CD4-positive, alpha-beta T cell treated with Interleukin-4 for 1 hour (primary cell): ENCODE measurements at regions not wholly inside any gene's neighbourhood (a gene's known extent, or its start where the extent isn't known, plus 50 kb on each side); places are given as distances from the start of the nearest gene placed in this dataset.
"Not testable (repeated sequence)": the region's sequence is repeated elsewhere in the genome, so short reads cannot be mapped to it uniquely, and the experiment has no call there.

Experiments used
- DNase-seq, 2 donors: peaks; one replicate each; pipeline ENCODE4 v3.0.0-alpha.2; 2020 to 2022

GRCh38 chr2:133988316-133988891, 265.5 kb upstream of the MGAT5 start:
- no peak for DNase-seq

GRCh38 chr2:133991606-133992168, 262.2 kb upstream of the MGAT5 start:
- no peak for DNase-seq

- no peak for DNase-seq
These were observed 261.4 kb upstream of the MGAT5 start for GRCh38 chr2:133992454-133992853.

GRCh38 chr2:133993160-133993559, 260.7 kb upstream of the MGAT5 start:
- DNase-seq: no peak

GRCh38 chr2:133998726-133999125, 255.1 kb upstream of the MGAT5 start:
- DNase-seq: not testable (repeated sequence)

GRCh38 chr2:134002391-134002790, 251.5 kb upstream of the MGAT5 start:
- no peak for DNase-seq

GRCh38 chr2:134002921-134003320, 251.0 kb upstream of the MGAT5 start:
- DNase-seq: no peak

GRCh38 chr2:134004467-134004866, 249.4 kb upstream of the MGAT5 start:
- DNase-seq: no peak

- DNase-seq: no peak
These were observed 245.0 kb upstream of the MGAT5 start for GRCh38 chr2:134008837-134009236.

- no peak for DNase-seq
These were observed 244.4 kb upstream of the MGAT5 start for GRCh38 chr2:134009440-134009839.

- not testable (repeated sequence) for DNase-seq
These were observed 244.0 kb upstream of the MGAT5 start for GRCh38 chr2:134009906-134010305.

GRCh38 chr2:134011936-134012586, 241.8 kb upstream of the MGAT5 start:
- no peak for DNase-seq

- no peak for DNase-seq
These were observed 239.5 kb upstream of the MGAT5 start for GRCh38 chr2:134014196-134014960.

- no peak for DNase-seq
These were observed 234.0 kb upstream of the MGAT5 start for GRCh38 chr2:134019871-134020270.

GRCh38 chr2:134020608-134021007, 233.3 kb upstream of the MGAT5 start:
- peak in 1 of 2 donors; percentile 34 for DNase-seq

GRCh38 chr2:134021830-134022524, 231.9 kb upstream of the MGAT5 start:
- DNase-seq: no peak

GRCh38 chr2:134023854-134024253, 230.0 kb upstream of the MGAT5 start:
- DNase-seq: no peak

- DNase-seq: no peak
These were observed 225.9 kb upstream of the MGAT5 start for GRCh38 chr2:134027980-134028379.

GRCh38 chr2:134029418-134029817, 224.5 kb upstream of the MGAT5 start:
- DNase-seq: no peak

- DNase-seq: no peak
These were observed 222.3 kb upstream of the MGAT5 start for GRCh38 chr2:134031539-134031938.

GRCh38 chr2:134035605-134036370, 218.1 kb upstream of the MGAT5 start:
- no peak for DNase-seq

GRCh38 chr2:134039912-134040581, 213.8 kb upstream of the MGAT5 start:
- DNase-seq: no peak
